OCI-LY3 (cell line): ENCODE measurements at regions not wholly inside any gene's neighbourhood (a gene's known extent, or its start where the extent isn't known, plus 50 kb on each side); places are given as distances from the start of the nearest gene placed in this dataset.

ENCODE experiments used
- H2AFZ ChIP-seq: fragments of 200-600, 300-600 bp; shearing (Covaris generic); 2 replicates; pipeline ENCODE4 v1.6.0; 2014; ENCODE audit warnings: antibody characterized with exemption, low read depth, low read length
- H3K27ac ChIP-seq: fragments of 200-600, 300-600 bp; sonication (generic); 2 replicates; pipeline ENCODE4 v1.5.1; 2014; ENCODE audit warnings: mild to moderate bottlenecking, low read length, moderate library complexity, mixed read lengths
- H3K27me3 ChIP-seq: fragments of 200-600, 300-600 bp; sonication (generic); 2 replicates; pipeline ENCODE4 v1.6.1; 2014; ENCODE audit warnings: low read depth, low read length, mixed read lengths
- H3K36me3 ChIP-seq: fragments of 200-600, 300-600 bp; sonication (generic); replicated peaks from 2 replicates; pipeline ENCODE3; 2014; ENCODE audit warnings: low read depth, low read length, mixed read lengths
- H3K4me1 ChIP-seq: fragments of 300-600, 200-600 bp; sonication (generic); 2 replicates; pipeline ENCODE4 v1.6.1; 2014; ENCODE audit warnings: low read length, mixed read lengths
- H3K4me2 ChIP-seq: fragments of 200-600, 300-600 bp; sonication (generic); 2 replicates; pipeline ENCODE4 v1.6.1; 2014; ENCODE audit warnings: low read length, mixed read lengths
- H3K4me3 ChIP-seq: fragments of 300-600, 200-600 bp; sonication (generic); 2 replicates; pipeline ENCODE4 v1.5.1; 2014; ENCODE audit warnings: antibody characterized with exemption, mild to moderate bottlenecking, low read length, moderate library complexity
- H3K79me2 ChIP-seq: fragments of 300-600, 200-600 bp; shearing (Covaris generic); 2 replicates; pipeline ENCODE4 v1.6.1; 2014; ENCODE audit warnings: mild to moderate bottlenecking, low read length, mixed read lengths
- H3K9ac ChIP-seq: fragments of 300-600, 200-600 bp; shearing (Covaris generic); 2 replicates; pipeline ENCODE4 v1.6.0; 2014; ENCODE audit warnings: mild to moderate bottlenecking, low read length, moderate library complexity
- H3K9me3 ChIP-seq: fragments of 200-600, 300-600 bp; shearing (Covaris generic); 2 replicates; pipeline ENCODE4 v1.6.1; 2014; ENCODE audit warnings: low read length, mixed read lengths; ENCODE audit not compliant: insufficient read depth
- H4K20me1 ChIP-seq: fragments of 200-600, 300-600 bp; sonication (generic); 2 replicates; pipeline ENCODE4 v1.6.1; 2016; ENCODE audit warnings: low read length, mixed read lengths; ENCODE audit not compliant: insufficient read depth
- CTCF ChIP-seq: fragments of 200-600, 300-600 bp; sonication (generic); IDR thresholded peaks from 2 replicates; pipeline ENCODE4 v1.5.1; 2014; ENCODE audit warnings: antibody characterized with exemption, low read length, low read depth
- EZH2phosphoT487 ChIP-seq: fragments of 200-600 bp; shearing (Covaris generic); IDR thresholded peaks from 2 replicates; pipeline ENCODE4 v1.6.1; 2018; ENCODE audit warnings: antibody characterized with exemption, mixed run types, low read depth

- H3K4me3 ChIP-seq = no peak overlapping the region
- no peaks in the 10 kb centered on the region for H3K9me3 ChIP-seq
- no peaks in the 10 kb centered on the region for H4K20me1 ChIP-seq
- no peak overlapping the region for H2AFZ ChIP-seq
- H3K27ac ChIP-seq = no peak overlapping the region
- H3K79me2 ChIP-seq = no peaks in the 10 kb centered on the region
- H3K27me3 ChIP-seq = no peaks in the 10 kb centered on the region
- H3K4me1 ChIP-seq = peaks cover 5% of the 10 kb centered on the region
- H3K36me3 ChIP-seq = no peaks in the 10 kb centered on the region
- TF ChIP-seq EZH2phosphoT487 (no peak), CTCF (no peak)
- H3K9ac ChIP-seq = no peak overlapping the region
- H3K4me2 ChIP-seq = no peak overlapping the region
These were observed 58.7 kb upstream of the FAM83B start for GRCh38 chr6:54787825-54788224.
